Common myeloid progenitor, CD34-positive (primary cell): ENCODE measurements at regions not wholly inside any gene's neighbourhood (a gene's known extent, or its start where the extent isn't known, plus 50 kb on each side); places are given as distances from the start of the nearest gene placed in this dataset.

Experiments used
- CTCF ChIA-PET: fragments of 350-600 bp; sonication (Branson Sonifier 250); formaldehyde crosslinking; loops from one replicate; lab custom pipeline; 2021; ENCODE audit warnings: antibody characterized with exemption; lab: Charles Lee
- POLR2A ChIA-PET: fragments of 350-600 bp; sonication (Branson Sonifier 250); formaldehyde crosslinking; loops from one replicate; lab custom pipeline; 2021; ENCODE audit warnings: antibody characterized with exemption; lab: Charles Lee
- DNase-seq, 3 donors: peaks; one replicate each; pipeline versions ENCODE4 v3.0.0 to v3.0.0-alpha.2; 2013
- H3K27ac ChIP-seq, 2 experiments: 1 replicate in 1 of 2; 2 replicates in 1 of 2; pipeline ENCODE4 v1.7.0; 2013; ENCODE audit warnings: inconsistent platforms in 2 of 2, low read length in 2 of 2, mild to moderate bottlenecking in 2 of 2, low read depth in 1 of 2, moderate library complexity in 1 of 2; ENCODE audit not compliant: severe bottlenecking in 2 of 2, insufficient read depth in 1 of 2, poor library complexity in 1 of 2
- H3K27me3 ChIP-seq, 5 experiments: replicated peaks in 2 of 5; 1 replicate in 3 of 5; 2 replicates in 2 of 5; pipeline versions ENCODE4 v1.6.1 to v1.7.0; 2013; ENCODE audit warnings: low read length in 4 of 5, mild to moderate bottlenecking in 2 of 5, moderate library complexity in 2 of 5, inconsistent platforms in 1 of 5; ENCODE audit not compliant: insufficient read depth in 5 of 5, control insufficient read depth in 4 of 5
- H3K36me3 ChIP-seq, 4 experiments: 1 replicate in 2 of 4; 2 replicates in 2 of 4; pipeline versions ENCODE4 v1.6.1 to v1.7.0; 2013; ENCODE audit warnings: low read length in 3 of 4, control low read depth in 1 of 4, mild to moderate bottlenecking in 1 of 4; ENCODE audit not compliant: control insufficient read depth in 4 of 4, insufficient read depth in 4 of 4
- H3K4me1 ChIP-seq, 4 experiments: 1 replicate in 3 of 4; 2 replicates in 1 of 4; pipeline versions ENCODE4 v1.6.1 to v1.7.1; 2013; ENCODE audit warnings: low read length in 3 of 4, mild to moderate bottlenecking in 3 of 4, control low read depth in 1 of 4, inconsistent platforms in 1 of 4, moderate library complexity in 1 of 4; ENCODE audit not compliant: control insufficient read depth in 4 of 4, insufficient read depth in 4 of 4; ENCODE audit errors: control extremely low read depth in 1 of 4
- H3K4me3 ChIP-seq, 7 experiments: 1 replicate in 4 of 7; 2 replicates in 3 of 7; pipeline versions ENCODE4 v1.5.1 to v1.7.0; 2013; ENCODE audit warnings: mild to moderate bottlenecking in 7 of 7, low read length in 6 of 7, moderate library complexity in 6 of 7, inconsistent platforms in 2 of 7, low read depth in 2 of 7, control low read depth in 1 of 7; ENCODE audit not compliant: insufficient read depth in 4 of 7, control insufficient read depth in 1 of 7; ENCODE audit errors: extremely low read depth in 1 of 7
- H3K9me3 ChIP-seq, 5 experiments: 1 replicate in 4 of 5; 2 replicates in 1 of 5; pipeline versions ENCODE4 v1.6.1 to v1.7.1; 2013; ENCODE audit warnings: low read length in 4 of 5, mild to moderate bottlenecking in 2 of 5, inconsistent platforms in 1 of 5, low read depth in 1 of 5, moderate library complexity in 1 of 5; ENCODE audit not compliant: control insufficient read depth in 4 of 5, insufficient read depth in 2 of 5; ENCODE audit errors: control extremely low read depth in 1 of 5
- WGBS: methylation state at CpG from one replicate; pipeline ENCODE4 v1.1.5; 2013; ENCODE audit not compliant: insufficient coverage; 5-methylcytosine and 5-hydroxymethylcytosine counted together

DNA sequence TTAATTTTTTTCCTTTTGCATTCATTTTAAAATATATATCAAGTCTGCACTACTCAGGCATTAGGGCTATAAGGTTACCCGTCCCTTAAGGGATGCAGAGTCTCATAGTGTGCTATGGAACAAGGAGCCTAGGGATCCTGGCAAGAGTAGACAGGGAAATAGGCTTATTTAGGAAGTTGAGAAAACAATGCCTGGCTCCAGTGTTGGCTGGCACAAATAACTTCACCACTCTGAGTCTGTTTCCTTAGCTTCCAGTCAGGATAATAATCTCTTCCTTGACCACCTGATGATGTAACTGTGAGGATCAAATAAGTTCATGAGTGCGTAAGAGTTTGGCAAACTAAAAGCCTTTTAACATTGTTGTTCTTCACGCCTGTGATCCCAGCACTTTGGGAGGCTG lies 540.8 kb upstream of the IL12A start:
- CTCF ChIA-PET, result no interaction called here
- Histone ChIP-seq H3K4me3 (no peak overlapping the region), H3K27ac (no peak overlapping the region), H3K9me3 (no peaks in the 10 kb centered on the region), H3K36me3 (no peaks in the 10 kb centered on the region), H3K4me1 (no peaks in the 10 kb centered on the region), H3K27me3 (no peaks in the 10 kb centered on the region)
- 100% methylated on average over 1 of the region's 3 CpGs for WGBS
- DNase-seq, result no peak
- POLR2A ChIA-PET, result no interaction called here

DNA sequence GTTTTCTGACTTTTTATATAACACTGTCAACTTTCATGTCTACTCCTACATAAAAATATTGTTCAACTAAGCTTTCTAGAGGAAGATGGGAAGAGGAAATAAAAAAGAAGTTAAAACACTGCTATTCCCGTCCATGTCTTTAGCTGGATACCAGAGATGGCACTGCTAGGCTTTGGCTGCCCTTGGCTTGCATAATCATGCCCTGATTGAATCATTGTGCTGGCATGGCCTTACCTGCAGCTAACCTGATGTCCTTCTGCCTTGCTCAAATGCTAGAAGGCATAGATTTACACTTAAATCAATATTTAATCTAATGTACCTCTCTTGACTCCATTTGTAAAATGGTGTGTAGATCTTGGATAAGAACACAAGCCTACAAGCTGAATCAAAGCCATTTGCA lies 539.7 kb upstream of the IL12A start:
- WGBS, result 91% methylated on average over 1 of the region's 1 CpG

DNA sequence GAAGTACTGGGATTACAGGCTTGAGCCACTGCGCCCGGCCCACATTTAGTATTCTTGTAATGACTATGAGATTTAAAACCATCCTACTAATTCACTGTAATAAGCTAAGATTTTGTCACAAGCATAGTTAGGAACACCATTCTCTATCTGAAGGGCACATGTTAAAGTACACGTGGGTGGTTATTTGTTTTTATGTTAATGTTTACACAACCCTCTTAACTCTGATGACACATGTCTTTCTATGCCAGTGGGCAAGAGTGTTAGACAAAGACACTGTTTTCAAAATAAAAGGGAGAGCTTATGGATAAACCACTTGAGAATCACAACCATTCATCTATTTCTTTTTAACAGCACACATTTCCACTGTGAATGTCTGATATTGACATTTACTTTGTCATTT lies 537.6 kb upstream of the IL12A start:
- Histone ChIP-seq H3K9me3 (no peaks in the 10 kb centered on the region), H3K36me3 (no peaks in the 10 kb centered on the region), H3K4me3 (no peak overlapping the region), H3K27ac (no peak overlapping the region), H3K4me1 (no peaks in the 10 kb centered on the region), H3K27me3 (no peaks in the 10 kb centered on the region)
- ChIA-PET POLR2A (no interaction called here), CTCF (no interaction called here)
- DNase-seq, result no peak
- no CpG with 5 or more reads among the region's 3 CpGs for WGBS

More for the DNA sequence above, 539.7 kb upstream of the IL12A start:
- H3K4me1 ChIP-seq, result no peaks in the 10 kb centered on the region
- DNase-seq, result no peak
- ChIA-PET CTCF (no interaction called here), POLR2A (no interaction called here)
- no peaks in the 10 kb centered on the region for H3K36me3 ChIP-seq
- no peak overlapping the region for H3K27ac ChIP-seq
- no peak overlapping the region for H3K4me3 ChIP-seq
- no peaks in the 10 kb centered on the region for H3K9me3 ChIP-seq
- H3K27me3 ChIP-seq, result no peaks in the 10 kb centered on the region

DNA sequence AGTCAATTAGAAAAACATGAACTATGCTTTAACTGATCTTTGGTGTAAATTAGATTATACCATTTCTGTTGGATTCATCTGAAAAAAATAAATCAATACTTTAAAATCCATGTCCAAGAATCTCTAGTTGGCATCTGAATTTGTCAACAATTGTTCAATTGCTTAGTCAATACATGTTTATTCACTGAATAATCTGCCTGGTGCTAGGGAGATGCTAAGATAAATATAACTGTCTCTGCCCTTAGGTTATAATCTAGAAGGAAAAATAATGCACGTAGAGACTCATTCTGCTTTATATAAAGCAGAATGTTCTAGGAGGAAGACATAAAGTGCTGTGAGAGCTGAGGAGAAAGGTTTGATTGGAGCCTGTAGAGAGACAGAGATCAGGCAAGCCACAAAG lies 537.2 kb upstream of the IL12A start:
- ChIA-PET CTCF (no interaction called here), POLR2A (no interaction called here)
- Histone ChIP-seq H3K4me3 (no peak overlapping the region), H3K4me1 (no peaks in the 10 kb centered on the region), H3K27me3 (no peaks in the 10 kb centered on the region), H3K9me3 (no peaks in the 10 kb centered on the region), H3K27ac (no peak overlapping the region), H3K36me3 (no peaks in the 10 kb centered on the region)
- WGBS, result 67% methylated on average over 1 of the region's 1 CpG
- DNase-seq, result no peak

DNA sequence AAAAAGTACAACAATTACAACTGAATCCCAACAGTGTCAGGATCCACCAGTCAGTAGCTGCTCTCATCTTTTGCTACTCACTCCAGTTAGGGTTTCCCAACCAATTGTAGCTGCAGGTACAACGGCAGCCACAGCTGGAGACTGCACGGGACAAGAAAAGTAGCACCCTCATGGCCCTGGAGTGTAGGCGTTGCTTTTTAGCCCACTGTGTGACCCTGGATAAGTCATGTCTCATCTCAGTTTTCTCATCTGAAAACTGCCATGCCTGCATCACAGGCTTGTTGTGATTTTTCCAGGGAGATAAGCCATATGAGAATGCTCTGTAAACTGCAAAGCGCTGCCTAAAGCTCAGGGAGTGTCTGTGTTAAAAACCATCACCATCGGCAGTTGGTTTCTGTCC lies 535.6 kb upstream of the IL12A start:
- WGBS, result 97% methylated on average over 4 of the region's 5 CpGs
- CTCF ChIA-PET, result no interaction called here

DNA sequence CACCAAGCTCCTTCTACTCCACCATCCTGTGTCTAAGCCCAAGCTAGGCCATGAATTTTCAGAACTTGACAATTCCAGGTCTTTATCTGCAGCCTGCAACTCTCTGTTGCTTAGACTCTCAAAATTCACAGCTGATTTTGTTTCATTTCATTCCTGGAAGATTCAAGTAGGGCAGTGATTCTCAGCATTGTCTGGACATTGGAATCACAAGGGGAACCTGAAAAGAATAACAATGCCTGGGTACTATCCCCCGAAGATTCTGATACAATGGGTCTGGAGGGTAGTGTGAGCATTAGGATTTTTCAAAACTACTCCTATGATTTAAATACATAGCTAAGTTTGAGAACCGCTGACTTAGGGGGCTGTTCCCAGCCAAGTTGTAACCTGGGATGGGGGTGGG lies 534.7 kb upstream of the IL12A start:
- no peaks in the 10 kb centered on the region for H3K4me1 ChIP-seq
- WGBS, result 100% methylated on average over 1 of the region's 2 CpGs
- H3K36me3 ChIP-seq, result no peaks in the 10 kb centered on the region
- no peak overlapping the region for H3K4me3 ChIP-seq
- ChIA-PET CTCF (no interaction called here), POLR2A (no interaction called here)
- no peaks in the 10 kb centered on the region for H3K27me3 ChIP-seq
- H3K9me3 ChIP-seq, result no peaks in the 10 kb centered on the region
- no peak for DNase-seq
- no peak overlapping the region for H3K27ac ChIP-seq

More for the DNA sequence above, 535.6 kb upstream of the IL12A start:
- POLR2A ChIA-PET, result no interaction called here
- no peaks in the 10 kb centered on the region for H3K27me3 ChIP-seq
- no peak overlapping the region for H3K4me3 ChIP-seq
- no peaks in the 10 kb centered on the region for H3K36me3 ChIP-seq
- DNase-seq, result no peak
- H3K4me1 ChIP-seq, result no peaks in the 10 kb centered on the region
- no peaks in the 10 kb centered on the region for H3K9me3 ChIP-seq
- H3K27ac ChIP-seq, result no peak overlapping the region

DNA sequence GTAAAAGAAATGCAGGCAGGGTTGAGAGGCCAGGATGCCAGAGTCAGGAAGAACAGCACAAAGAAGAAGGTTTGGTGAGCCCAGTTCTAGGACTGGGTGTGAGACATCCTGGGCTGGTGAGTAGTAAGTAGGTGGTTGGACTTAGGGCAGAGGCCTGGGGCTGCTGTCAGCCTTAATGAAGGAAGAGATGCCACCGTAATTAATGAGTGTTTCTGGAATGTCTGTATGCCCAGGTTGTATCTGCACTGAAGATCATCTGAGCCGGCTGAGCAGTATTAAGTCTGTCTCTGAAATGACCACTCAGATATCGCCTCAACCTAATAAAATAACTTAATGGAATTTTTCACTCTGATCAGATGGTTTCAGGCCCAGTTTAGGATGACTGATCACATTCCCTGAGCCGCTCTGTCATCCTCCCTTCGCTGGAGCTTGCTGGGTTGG lies 532.9 kb upstream of the IL12A start:
- Histone ChIP-seq H3K4me1 (no peaks in the 10 kb centered on the region), H3K27me3 (no peaks in the 10 kb centered on the region), H3K4me3 (no peak overlapping the region), H3K27ac (no peak overlapping the region), H3K9me3 (no peaks in the 10 kb centered on the region), H3K36me3 (no peaks in the 10 kb centered on the region)
- ChIA-PET POLR2A (no interaction called here), CTCF (no interaction called here)
- 96% methylated on average over 3 of the region's 5 CpGs for WGBS
- DNase-seq, result no peak
